ENCODE measurements at regions not wholly inside any gene's neighbourhood (a gene's known extent, or its start where the extent isn't known, plus 50 kb on each side); places are given as distances from the start of the nearest gene placed in this dataset.

GRCh38 chr6:165025040-165025439, 284.4 kb downstream of the C6orf118 start:
- no peak overlapping the region for H3K4me3 ChIP-seq (ENCODE audit: low read depth in 1 of 2, low read length in 2 of 2)
- H3K36me3 ChIP-seq (ENCODE audit: control insufficient read depth in 1 of 2, insufficient read depth in 2 of 2, low read length in 2 of 2), result no peaks in the 10 kb centered on the region
- H3K9me3 ChIP-seq (ENCODE audit: control insufficient read depth in 1 of 2, low read length in 2 of 2), result peaks cover 5 to 6% of the 10 kb centered on the region in 2 donors
- H3K27me3 ChIP-seq (ENCODE audit: control insufficient read depth in 1 of 2, insufficient read depth in 2 of 2, low read length in 2 of 2), result no peaks in the 10 kb centered on the region
- no peak overlapping the region for H3K27ac ChIP-seq (ENCODE audit: low read depth, low read length)
- H3K9ac ChIP-seq (ENCODE audit: low read depth in 1 of 2, low read length in 2 of 2), result no peak overlapping the region
- no peaks in the 10 kb centered on the region for H3K4me1 ChIP-seq (ENCODE audit: control insufficient read depth in 1 of 2, insufficient read depth in 2 of 2, low read length in 2 of 2)

- Histone ChIP-seq H3K27me3 (ENCODE audit: control insufficient read depth in 1 of 2, insufficient read depth in 2 of 2, low read length in 2 of 2) (no peaks in the 10 kb centered on the region), H3K27ac (ENCODE audit: low read depth, low read length) (no peak overlapping the region), H3K4me1 (ENCODE audit: control insufficient read depth in 1 of 2, insufficient read depth in 2 of 2, low read length in 2 of 2) (no peaks in the 10 kb centered on the region), H3K36me3 (ENCODE audit: control insufficient read depth in 1 of 2, insufficient read depth in 2 of 2, low read length in 2 of 2) (no peaks in the 10 kb centered on the region), H3K9me3 (ENCODE audit: control insufficient read depth in 1 of 2, low read length in 2 of 2) (peaks cover 5 to 6% of the 10 kb centered on the region in 2 donors), H3K4me3 (ENCODE audit: low read depth in 1 of 2, low read length in 2 of 2) (no peak overlapping the region), H3K9ac (ENCODE audit: low read depth in 1 of 2, low read length in 2 of 2) (no peak overlapping the region)
Measured at GRCh38 chr6:165019681-165020080, 289.7 kb downstream of the C6orf118 start.

GRCh38 chr6:165015676-165016075, 293.7 kb downstream of the C6orf118 start:
- Histone ChIP-seq H3K9me3 (ENCODE audit: control insufficient read depth in 1 of 2, low read length in 2 of 2) (peaks cover 0 to 7% of the 10 kb centered on the region in 2 donors), H3K4me1 (ENCODE audit: control insufficient read depth in 1 of 2, insufficient read depth in 2 of 2, low read length in 2 of 2) (no peaks in the 10 kb centered on the region), H3K9ac (ENCODE audit: low read depth in 1 of 2, low read length in 2 of 2) (no peak overlapping the region), H3K27me3 (ENCODE audit: control insufficient read depth in 1 of 2, insufficient read depth in 2 of 2, low read length in 2 of 2) (no peaks in the 10 kb centered on the region), H3K4me3 (ENCODE audit: low read depth in 1 of 2, low read length in 2 of 2) (no peak overlapping the region), H3K36me3 (ENCODE audit: control insufficient read depth in 1 of 2, insufficient read depth in 2 of 2, low read length in 2 of 2) (no peaks in the 10 kb centered on the region), H3K27ac (ENCODE audit: low read depth, low read length) (no peak overlapping the region)

- no peak overlapping the region for H3K27ac ChIP-seq (ENCODE audit: low read depth, low read length)
- H3K27me3 ChIP-seq (ENCODE audit: control insufficient read depth in 1 of 2, insufficient read depth in 2 of 2, low read length in 2 of 2), result no peaks in the 10 kb centered on the region
- no peak overlapping the region for H3K4me3 ChIP-seq (ENCODE audit: low read depth in 1 of 2, low read length in 2 of 2)
- H3K9me3 ChIP-seq (ENCODE audit: control insufficient read depth in 1 of 2, low read length in 2 of 2), result peaks cover 5 to 8% of the 10 kb centered on the region in 2 donors
- no peaks in the 10 kb centered on the region for H3K36me3 ChIP-seq (ENCODE audit: control insufficient read depth in 1 of 2, insufficient read depth in 2 of 2, low read length in 2 of 2)
- H3K9ac ChIP-seq (ENCODE audit: low read depth in 1 of 2, low read length in 2 of 2), result no peak overlapping the region
- no peaks in the 10 kb centered on the region for H3K4me1 ChIP-seq (ENCODE audit: control insufficient read depth in 1 of 2, insufficient read depth in 2 of 2, low read length in 2 of 2)
Measured at GRCh38 chr6:165013701-165014100, 295.7 kb downstream of the C6orf118 start.

GRCh38 chr6:165012183-165012582, 297.2 kb downstream of the C6orf118 start:
- H3K9me3 ChIP-seq (ENCODE audit: control insufficient read depth in 1 of 2, low read length in 2 of 2), result peaks cover 9 to 12% of the 10 kb centered on the region in 2 donors
- H3K36me3 ChIP-seq (ENCODE audit: control insufficient read depth in 1 of 2, insufficient read depth in 2 of 2, low read length in 2 of 2), result no peaks in the 10 kb centered on the region

GRCh38 chr6:165010556-165011535, 298.6 kb downstream of the C6orf118 start:
- Histone ChIP-seq H3K27me3 (ENCODE audit: control insufficient read depth in 1 of 2, insufficient read depth in 2 of 2, low read length in 2 of 2) (no peaks in the 10 kb centered on the region), H3K4me3 (ENCODE audit: low read depth in 1 of 2, low read length in 2 of 2) (no peak overlapping the region), H3K4me1 (ENCODE audit: control insufficient read depth in 1 of 2, insufficient read depth in 2 of 2, low read length in 2 of 2) (no peaks in the 10 kb centered on the region), H3K9me3 (ENCODE audit: control insufficient read depth in 1 of 2, low read length in 2 of 2) (peaks cover 9 to 20% of the 10 kb centered on the region in 2 donors), H3K36me3 (ENCODE audit: control insufficient read depth in 1 of 2, insufficient read depth in 2 of 2, low read length in 2 of 2) (no peaks in the 10 kb centered on the region), H3K27ac (ENCODE audit: low read depth, low read length) (no peak overlapping the region), H3K9ac (ENCODE audit: low read depth in 1 of 2, low read length in 2 of 2) (no peak overlapping the region)

More at GRCh38 chr6:165012183-165012582, 297.2 kb downstream of the C6orf118 start:
- no peak overlapping the region for H3K9ac ChIP-seq (ENCODE audit: low read depth in 1 of 2, low read length in 2 of 2)
- H3K4me3 ChIP-seq (ENCODE audit: low read depth in 1 of 2, low read length in 2 of 2), result no peak overlapping the region
- H3K4me1 ChIP-seq (ENCODE audit: control insufficient read depth in 1 of 2, insufficient read depth in 2 of 2, low read length in 2 of 2), result no peaks in the 10 kb centered on the region
- no peak overlapping the region for H3K27ac ChIP-seq (ENCODE audit: low read depth, low read length)
- H3K27me3 ChIP-seq (ENCODE audit: control insufficient read depth in 1 of 2, insufficient read depth in 2 of 2, low read length in 2 of 2), result no peaks in the 10 kb centered on the region

GRCh38 chr6:165008971-165009370, 300.4 kb downstream of the C6orf118 start:
- Histone ChIP-seq H3K27ac (ENCODE audit: low read depth, low read length) (no peak overlapping the region), H3K36me3 (ENCODE audit: control insufficient read depth in 1 of 2, insufficient read depth in 2 of 2, low read length in 2 of 2) (no peaks in the 10 kb centered on the region), H3K27me3 (ENCODE audit: control insufficient read depth in 1 of 2, insufficient read depth in 2 of 2, low read length in 2 of 2) (no peaks in the 10 kb centered on the region), H3K4me1 (ENCODE audit: control insufficient read depth in 1 of 2, insufficient read depth in 2 of 2, low read length in 2 of 2) (no peaks in the 10 kb centered on the region), H3K9ac (ENCODE audit: low read depth in 1 of 2, low read length in 2 of 2) (no peak overlapping the region), H3K4me3 (ENCODE audit: low read depth in 1 of 2, low read length in 2 of 2) (no peak overlapping the region), H3K9me3 (ENCODE audit: control insufficient read depth in 1 of 2, low read length in 2 of 2) (peaks cover 9 to 20% of the 10 kb centered on the region in 2 donors)

- H3K36me3 ChIP-seq (ENCODE audit: control insufficient read depth in 1 of 2, insufficient read depth in 2 of 2, low read length in 2 of 2), result no peaks in the 10 kb centered on the region
- no peak overlapping the region for H3K4me3 ChIP-seq (ENCODE audit: low read depth in 1 of 2, low read length in 2 of 2)
- no peak overlapping the region for H3K9ac ChIP-seq (ENCODE audit: low read depth in 1 of 2, low read length in 2 of 2)
- H3K4me1 ChIP-seq (ENCODE audit: control insufficient read depth in 1 of 2, insufficient read depth in 2 of 2, low read length in 2 of 2), result no peaks in the 10 kb centered on the region
- no peak overlapping the region for H3K27ac ChIP-seq (ENCODE audit: low read depth, low read length)
- H3K9me3 ChIP-seq (ENCODE audit: control insufficient read depth in 1 of 2, low read length in 2 of 2), result peaks cover 1 to 15% of the 10 kb centered on the region in 2 donors
- H3K27me3 ChIP-seq (ENCODE audit: control insufficient read depth in 1 of 2, insufficient read depth in 2 of 2, low read length in 2 of 2), result no peaks in the 10 kb centered on the region
Measured at GRCh38 chr6:165002866-165003265, 306.5 kb downstream of the C6orf118 start.

- Histone ChIP-seq H3K27me3 (ENCODE audit: control insufficient read depth in 1 of 2, insufficient read depth in 2 of 2, low read length in 2 of 2) (no peaks in the 10 kb centered on the region), H3K36me3 (ENCODE audit: control insufficient read depth in 1 of 2, insufficient read depth in 2 of 2, low read length in 2 of 2) (no peaks in the 10 kb centered on the region), H3K27ac (ENCODE audit: low read depth, low read length) (no peak overlapping the region), H3K4me1 (ENCODE audit: control insufficient read depth in 1 of 2, insufficient read depth in 2 of 2, low read length in 2 of 2) (no peaks in the 10 kb centered on the region), H3K9me3 (ENCODE audit: control insufficient read depth in 1 of 2, low read length in 2 of 2) (peaks cover 1 to 14% of the 10 kb centered on the region in 2 donors), H3K4me3 (ENCODE audit: low read depth in 1 of 2, low read length in 2 of 2) (no peak overlapping the region), H3K9ac (ENCODE audit: low read depth in 1 of 2, low read length in 2 of 2) (no peak overlapping the region)
Measured at GRCh38 chr6:165002358-165002757, 307.0 kb downstream of the C6orf118 start.

- Histone ChIP-seq H3K36me3 (ENCODE audit: control insufficient read depth in 1 of 2, insufficient read depth in 2 of 2, low read length in 2 of 2) (no peaks in the 10 kb centered on the region), H3K4me3 (ENCODE audit: low read depth in 1 of 2, low read length in 2 of 2) (no peak overlapping the region), H3K9me3 (ENCODE audit: control insufficient read depth in 1 of 2, low read length in 2 of 2) (peaks cover 4 to 13% of the 10 kb centered on the region in 2 donors), H3K27ac (ENCODE audit: low read depth, low read length) (no peak overlapping the region), H3K4me1 (ENCODE audit: control insufficient read depth in 1 of 2, insufficient read depth in 2 of 2, low read length in 2 of 2) (no peaks in the 10 kb centered on the region), H3K27me3 (ENCODE audit: control insufficient read depth in 1 of 2, insufficient read depth in 2 of 2, low read length in 2 of 2) (no peaks in the 10 kb centered on the region), H3K9ac (ENCODE audit: low read depth in 1 of 2, low read length in 2 of 2) (no peak overlapping the region)
Measured at GRCh38 chr6:165001502-165002157, 307.8 kb downstream of the C6orf118 start.
